ENCODE measurements at regions not wholly inside any gene's neighbourhood (a gene's known extent, or its start where the extent isn't known, plus 50 kb on each side); places are given as distances from the start of the nearest gene placed in this dataset.
"Not testable (repeated sequence)": the region's sequence is repeated elsewhere in the genome, so short reads cannot be mapped to it uniquely, and the experiment has no call there.

DNA sequence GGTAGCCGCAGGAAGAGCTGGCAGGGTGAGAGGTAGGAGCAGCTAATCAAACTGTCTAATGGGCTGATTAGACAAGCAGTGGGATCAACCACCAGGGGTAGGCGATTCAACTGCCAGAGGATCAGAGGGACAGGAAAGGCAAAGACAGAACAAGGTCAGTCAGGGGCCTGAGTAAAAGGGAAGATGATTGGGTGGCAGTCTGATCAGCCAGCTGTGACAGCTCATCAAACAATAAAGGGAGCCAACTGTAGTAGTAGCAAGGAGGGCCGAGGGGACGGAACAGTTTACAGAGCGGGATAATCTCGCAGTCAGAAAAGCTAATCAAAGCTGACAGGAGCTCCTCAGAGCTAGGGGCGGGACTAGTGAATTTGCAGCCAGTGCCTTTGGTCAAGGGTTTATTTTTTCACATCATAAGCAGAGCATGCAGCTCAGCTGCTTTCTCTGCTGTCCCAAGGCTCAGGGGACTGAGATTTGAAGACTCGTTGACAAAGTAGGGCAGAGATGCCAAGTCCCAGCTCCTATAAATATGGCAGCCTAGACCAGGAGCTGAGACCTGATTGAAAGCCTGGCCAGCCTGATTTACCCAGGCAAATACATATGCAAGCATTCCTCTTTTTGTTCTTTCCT, 418.2 kb downstream of the GABRG2 start:
- no peak for DNase-seq (ENCODE audit: low spot score)

DNA sequence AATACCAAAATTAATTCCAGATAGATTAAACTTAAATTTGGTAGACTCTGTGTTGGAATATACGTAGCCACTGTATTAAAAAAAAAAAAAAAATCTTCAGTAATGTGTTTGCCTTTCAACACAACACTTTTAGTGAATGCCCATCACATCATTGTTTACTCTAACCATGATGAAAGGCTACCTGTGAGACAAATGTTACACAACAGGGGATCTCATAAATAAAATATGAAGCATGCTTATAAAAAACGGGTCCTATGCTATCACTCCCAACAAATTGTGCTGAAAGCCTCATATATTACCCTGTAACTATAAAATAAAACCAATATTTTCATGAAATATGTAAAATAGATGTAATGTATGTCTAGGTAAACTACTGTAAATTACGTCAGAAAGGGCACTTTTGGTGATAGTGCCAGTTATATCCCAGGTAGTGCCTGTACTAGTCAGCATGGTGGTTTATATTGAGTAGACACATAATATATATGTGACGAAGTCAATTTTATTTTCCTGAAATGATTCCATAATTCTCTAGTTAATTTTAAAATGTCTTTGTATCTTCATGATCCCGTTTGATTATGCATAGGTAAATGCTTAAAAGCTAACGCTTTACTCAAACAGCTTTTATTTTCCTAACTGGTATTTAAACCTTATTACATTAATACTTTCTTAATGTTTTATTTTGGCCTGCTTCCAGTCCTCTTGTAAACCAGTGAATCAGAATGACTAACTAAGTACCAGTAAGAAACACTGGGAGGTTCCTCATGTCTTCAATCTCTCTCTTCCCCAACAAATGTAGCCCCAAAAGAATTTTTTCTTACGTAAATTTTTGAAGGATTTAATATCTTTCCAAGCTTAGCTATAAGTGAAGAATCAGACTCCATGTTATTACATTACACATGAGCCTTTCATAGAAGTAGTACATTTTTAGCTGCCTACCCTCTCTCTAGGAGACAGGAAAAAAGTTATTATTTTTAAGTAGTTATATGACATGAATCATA, 420.3 kb downstream of the GABRG2 start:
- no peak for DNase-seq (ENCODE audit: low spot score)

DNA sequence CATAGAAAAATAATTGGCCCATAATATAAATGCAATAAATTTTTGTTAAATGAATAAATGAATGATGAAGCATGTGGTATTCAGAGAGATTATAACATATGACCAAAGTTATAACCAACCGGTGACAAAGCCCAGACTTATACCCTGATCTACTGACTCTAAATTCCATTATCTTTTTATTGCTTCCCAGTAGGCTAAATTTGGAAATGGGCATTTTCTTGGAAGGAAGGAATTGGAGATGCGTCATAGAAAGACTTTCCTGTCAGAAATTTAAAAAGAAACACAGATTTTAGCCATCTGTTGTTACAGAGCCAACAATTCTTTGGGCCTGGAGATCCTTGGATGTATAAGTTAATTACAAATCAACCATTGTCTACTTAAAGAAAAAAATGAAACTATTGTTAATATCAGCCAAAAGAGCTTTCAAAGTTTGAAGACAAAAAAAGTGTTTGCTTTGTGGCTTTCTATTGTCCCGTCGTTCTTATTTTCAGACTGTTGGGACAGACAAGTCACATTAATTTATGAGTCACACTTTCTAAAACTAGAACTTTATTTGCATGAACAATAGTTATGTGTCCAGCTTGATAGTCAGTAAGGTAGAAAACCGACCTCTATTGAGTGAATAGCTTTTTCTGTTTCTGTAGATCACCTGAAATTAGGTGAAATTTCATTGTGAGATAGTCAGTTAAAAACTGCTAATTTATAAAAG, 428.7 kb downstream of the GABRG2 start:
- DNase-seq (ENCODE audit: low spot score) = no peak

DNA sequence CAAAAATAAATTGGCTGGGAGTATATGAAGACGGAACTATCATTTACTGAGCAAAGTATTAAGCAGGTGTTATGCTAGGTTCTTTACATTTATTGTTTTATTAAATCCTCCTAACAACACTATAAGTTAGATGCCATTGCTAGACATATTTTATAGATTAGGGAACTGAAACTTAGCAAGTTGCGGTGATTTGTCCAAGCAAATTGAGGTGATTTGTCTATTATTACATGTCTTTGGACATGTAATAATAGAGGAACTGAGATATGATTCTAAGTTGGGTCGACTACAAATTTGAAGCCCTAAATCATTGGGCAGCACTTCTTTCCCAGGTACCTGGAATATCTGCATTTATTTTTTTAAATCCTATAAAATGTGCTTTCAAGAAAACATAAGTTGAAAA, 429.9 kb downstream of the GABRG2 start:
- DNase-seq (ENCODE audit: low spot score) = no peak

DNA sequence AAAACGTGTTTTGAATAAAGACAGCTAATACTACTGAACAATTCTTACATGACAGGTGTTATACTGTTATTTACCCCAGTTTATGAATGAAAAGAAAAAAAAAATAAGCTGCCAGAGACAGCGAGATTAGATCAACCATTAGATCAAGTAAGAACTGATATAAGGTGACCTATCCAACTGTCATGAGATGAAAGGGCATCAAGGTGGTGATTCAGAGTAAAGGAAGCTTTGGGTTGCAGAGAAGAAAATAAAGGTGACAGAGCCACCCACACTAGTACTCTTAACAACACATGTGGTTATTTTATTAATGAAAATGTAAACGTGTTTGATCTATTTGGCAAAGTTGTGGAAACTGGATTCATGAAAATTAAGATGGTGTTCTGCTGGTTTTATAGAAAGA, 435.2 kb downstream of the GABRG2 start:
- DNase-seq (ENCODE audit: low spot score) = no peak

DNA sequence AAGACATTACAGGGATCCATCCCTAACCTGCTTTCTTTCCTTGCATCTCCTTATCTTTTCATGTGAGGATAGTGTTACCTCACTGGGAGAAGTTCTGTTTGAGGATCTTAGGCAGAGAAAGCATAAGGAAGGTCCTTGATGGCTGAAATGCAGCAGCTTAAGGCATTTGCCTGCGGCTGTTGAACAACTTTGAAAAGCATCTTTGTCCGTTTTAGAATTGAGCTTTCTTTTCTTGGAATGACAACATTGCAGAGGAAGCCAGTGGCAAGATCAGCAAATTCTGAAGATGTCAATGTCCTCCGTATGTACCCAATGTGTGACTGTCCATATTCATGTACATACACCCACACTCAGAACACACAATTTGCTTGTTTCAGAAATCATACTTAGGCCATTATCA, 436.2 kb downstream of the GABRG2 start:
- no peak for DNase-seq (ENCODE audit: low spot score)

DNA sequence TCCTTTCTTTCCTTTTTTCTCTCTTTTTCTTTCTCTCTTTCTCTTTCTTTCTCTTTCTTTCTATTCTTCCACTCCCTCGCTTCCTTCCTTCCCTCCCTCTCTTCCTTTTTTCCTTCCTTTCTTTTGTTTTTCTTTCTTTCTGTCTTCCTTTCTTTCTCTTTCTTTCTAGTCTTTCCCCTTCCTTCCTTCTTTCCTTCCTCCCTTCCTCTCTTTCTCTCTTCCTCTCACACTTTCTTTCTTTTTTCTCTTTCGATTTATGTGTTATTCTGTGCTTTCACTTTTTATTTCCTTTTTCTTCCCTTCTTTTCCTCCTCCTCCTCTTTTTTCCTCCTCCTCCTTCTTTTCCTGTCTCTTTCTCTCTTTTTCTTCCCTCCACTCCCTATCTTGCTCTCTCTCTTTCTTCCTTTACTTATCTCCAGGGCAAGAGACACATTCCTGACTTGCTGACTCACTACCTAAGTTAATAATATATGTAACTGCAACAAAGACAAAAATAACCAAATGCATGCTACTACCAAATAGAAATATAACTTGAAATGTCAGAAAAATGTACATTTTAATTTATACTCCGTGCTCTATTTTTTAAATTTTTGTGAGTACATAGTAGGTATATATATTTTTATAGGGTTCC, 445.5 kb downstream of the GABRG2 start:
- DNase-seq (ENCODE audit: low spot score) = no peak

DNA sequence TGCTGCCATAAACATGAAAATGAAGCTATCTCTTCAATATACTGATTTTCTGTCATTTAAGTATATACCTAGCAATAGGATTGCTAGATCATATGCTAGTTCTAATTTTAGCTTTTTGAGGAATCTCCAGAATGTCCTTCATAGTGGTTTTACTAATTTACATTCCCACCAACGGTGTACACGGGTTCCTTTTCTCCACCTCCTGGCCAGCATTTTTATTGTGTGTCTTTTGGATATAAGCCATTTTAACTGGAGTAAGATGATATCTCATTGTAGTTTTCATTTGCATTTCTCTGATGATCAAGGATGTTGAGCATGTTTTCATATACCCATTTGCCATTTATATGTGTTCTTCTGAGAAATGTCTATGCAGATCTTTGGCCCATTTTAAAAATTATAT, 446.5 kb downstream of the GABRG2 start:
- DNase-seq (ENCODE audit: low spot score) = no peak

DNA sequence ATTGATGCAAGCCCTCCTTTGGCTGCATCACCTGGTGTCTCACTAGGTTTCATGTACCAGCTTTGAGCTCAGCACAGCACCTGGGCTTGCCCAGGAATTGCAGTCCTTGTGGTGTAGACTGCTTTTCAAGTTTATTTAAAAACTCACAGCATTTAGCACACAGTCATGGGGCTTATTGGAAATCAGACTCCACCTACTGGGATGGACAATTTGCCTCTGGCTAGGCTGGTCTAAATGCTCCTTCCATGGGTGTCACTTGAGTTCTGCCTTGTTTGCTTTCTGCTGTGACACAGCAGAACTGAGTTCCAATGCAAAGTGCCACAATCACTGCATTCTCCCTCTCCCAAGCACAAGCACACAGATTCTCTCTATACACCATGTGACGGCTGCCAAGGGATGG, 453.3 kb downstream of the GABRG2 start:
- no peak for DNase-seq (ENCODE audit: low spot score)

DNA sequence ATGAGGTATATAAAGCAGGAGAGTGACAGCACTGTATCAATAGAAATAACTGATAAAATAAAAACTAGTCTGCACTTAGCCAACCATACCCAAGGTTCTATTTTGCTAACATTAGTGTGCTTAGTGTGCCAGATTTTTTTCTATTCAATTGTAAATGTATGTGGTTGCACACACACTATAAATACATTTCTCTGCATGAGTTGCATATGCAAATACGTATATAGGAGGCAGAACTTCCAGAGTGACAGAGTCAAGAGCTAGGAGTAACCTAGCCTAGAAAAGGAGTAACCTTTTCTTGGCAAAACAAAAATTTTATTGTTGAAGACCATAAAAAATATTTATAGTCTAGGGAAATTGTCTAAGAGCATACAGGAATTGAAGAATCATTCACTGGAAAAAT, 461.6 kb downstream of the GABRG2 start:
- no peak for DNase-seq (ENCODE audit: low spot score)

DNA sequence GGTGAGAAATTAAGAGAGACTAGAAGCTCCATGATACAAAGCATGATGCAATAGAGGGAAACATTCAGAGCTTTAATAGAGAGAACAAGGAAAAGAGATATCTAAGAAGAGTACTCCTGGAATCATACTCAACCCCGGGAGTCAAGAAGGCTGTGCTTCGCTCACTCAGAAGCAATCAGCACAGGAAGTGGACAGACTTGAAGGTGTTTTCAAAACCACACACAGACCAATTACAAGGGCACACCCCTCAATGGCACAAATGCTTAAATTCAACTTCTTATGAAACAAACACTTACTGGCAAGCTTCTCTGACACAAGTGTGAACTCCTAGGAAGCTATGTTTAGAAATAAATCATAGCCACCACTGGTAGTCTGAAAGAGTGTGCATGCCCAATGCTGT, 462.3 kb downstream of the GABRG2 start:
- DNase-seq (ENCODE audit: low spot score) = no peak

DNA sequence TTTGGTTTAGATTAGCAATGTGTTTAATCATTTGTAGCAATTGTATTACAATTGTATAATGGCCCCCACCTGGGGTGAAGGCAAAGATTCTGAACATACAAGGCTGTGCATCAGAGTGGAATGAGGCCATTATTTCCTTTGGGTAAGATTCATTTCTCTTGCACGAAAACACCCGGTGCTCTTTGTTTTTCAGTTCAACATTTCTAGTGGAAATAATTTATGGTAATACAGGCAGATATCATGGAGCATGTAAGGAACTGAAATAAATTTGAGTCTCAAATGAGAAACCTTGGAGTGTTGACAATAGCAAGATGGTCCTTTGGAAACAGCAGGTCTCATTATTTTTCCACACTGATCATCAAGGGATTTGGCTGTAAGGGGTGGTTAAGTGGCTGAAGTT, 475.9 kb downstream of the GABRG2 start:
- no peak for DNase-seq (ENCODE audit: low spot score)

DNA sequence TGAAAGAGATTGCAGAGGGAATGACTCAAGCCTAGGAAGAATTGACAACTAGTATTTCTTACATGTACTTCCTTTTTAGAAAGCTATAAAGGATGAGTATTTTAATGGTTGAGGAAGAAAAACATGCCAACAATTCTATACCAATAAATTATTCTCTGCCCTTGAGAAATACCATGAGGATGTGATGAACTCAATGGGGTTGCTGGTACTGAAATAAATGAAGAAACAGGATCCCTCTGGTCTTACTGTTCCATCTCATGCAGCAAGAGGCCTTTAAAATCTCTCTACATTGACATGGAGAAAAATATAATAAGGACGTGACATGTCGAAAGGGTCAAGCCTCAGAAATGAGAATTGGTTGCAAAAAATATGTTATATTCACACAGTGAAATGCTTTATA, 477.3 kb downstream of the GABRG2 start:
- DNase-seq (ENCODE audit: low spot score) = no peak

DNA sequence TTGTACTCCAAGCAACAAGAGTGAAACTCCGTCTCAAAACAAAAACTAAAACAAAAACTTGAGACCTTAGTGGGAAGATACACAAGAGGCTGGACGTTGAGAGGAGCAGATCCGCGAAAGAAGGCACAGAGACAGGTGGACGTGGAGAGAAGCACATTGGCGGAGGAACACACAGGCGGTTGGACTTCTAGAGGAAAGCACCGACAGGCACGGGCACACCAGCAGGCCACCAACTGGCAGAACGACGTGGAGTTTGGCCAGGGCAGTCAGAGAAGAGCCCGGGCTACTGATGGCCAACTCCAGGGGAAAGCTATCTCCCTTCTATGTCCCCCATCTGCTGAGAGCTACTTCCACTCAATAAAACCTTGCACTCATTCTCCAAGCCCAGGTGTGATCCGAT, 482.7 kb downstream of the GABRG2 start:
- no peak for DNase-seq (ENCODE audit: low spot score)

DNA sequence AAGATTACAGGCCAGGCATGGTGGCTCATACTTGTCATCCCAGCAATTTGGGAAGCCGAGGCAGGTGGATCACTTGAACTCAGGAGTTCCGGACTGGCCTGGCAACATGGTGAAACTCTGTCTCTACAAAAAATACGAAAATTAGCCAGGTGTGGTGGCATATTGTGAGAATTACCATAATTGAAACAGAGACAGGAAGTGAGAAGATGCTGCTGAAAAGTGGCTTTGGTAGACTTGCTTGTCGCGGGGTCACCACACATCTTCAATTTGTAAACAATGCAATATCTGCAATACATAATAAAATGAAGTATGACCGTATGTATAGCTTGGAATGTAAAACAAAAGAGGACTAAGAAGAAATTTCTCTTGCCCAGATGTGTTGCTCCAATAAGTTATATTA, 490.5 kb downstream of the GABRG2 start:
- no peak for DNase-seq (ENCODE audit: low spot score)

DNA sequence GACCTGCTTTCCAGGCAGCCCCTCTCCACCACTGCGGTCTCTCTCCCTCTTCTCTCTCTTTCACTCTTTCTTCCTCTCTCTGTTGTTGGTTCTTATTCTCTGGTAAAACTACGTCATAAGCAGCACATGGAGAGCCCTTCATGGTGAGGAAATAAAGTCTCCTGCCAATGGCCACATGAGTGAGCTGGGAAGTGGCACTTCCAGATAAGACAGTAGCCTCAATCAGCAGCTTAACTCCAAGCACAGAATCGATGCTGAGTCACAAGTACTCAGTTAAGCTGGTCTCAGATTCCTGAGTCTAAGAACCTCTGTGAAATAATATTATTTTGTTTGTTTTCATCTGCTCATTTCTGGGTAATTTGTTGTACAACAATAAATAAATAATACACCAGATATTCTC, 500.1 kb downstream of the GABRG2 start:
- no peak for DNase-seq (ENCODE audit: low spot score)

DNA sequence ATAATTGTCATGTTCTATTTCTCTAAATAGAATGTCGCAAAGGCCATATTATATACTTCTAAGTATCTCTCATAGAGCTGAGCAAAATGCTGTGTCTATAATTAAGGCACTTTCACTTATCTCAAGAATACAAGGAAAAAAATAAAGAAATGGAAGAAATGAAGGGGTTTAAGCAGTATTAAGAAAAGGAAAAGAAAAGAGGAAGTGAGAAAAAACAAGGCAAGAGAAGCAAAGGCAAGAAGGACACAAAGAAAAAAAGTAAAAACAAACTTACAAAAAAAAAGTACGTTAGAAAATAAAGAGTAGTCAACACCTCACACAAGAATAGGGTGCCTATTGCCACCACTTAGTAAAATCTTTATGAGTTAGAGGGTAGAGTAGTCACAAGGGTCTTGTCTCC, 506.2 kb downstream of the GABRG2 start:
- DNase-seq (ENCODE audit: low spot score) = no peak

DNA sequence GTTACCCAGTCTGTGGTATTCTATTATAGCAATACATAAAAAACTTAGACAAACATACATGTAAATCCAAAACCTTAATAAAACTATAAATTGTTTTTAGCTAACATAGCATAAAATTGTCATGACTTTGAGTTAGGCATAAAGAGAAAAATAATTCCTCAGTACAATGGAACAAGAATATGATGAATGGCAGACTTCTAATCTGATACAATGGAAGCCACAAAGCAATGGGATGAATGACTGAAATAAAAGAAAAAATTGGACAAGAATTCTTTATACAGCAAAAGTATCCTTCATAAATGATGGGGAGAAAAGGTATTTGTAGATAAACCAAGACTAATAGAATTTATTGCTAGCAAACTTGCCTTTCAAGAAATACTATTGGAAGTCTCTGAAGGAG, 524.2 kb downstream of the GABRG2 start:
- DNase-seq (ENCODE audit: low spot score) = no peak

DNA sequence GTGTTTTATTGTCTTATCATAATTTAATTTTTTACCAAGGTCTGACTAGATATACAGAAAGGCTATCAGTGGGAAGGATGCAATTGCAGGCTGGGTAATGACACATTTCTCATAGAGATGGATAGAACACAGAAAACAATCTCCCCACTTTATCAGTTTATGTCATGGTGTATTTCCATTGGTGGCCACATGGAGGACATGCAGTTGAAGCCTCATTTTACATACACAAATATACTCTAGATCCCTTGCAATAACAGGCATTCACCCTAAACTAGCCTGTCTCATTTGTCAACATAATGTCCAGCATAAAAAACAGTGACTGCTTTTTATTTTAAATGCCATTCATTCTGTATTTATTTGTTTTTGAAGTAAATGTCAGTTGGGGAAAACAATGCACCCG, 526.3 kb downstream of the GABRG2 start:
- DNase-seq (ENCODE audit: low spot score) = no peak

DNA sequence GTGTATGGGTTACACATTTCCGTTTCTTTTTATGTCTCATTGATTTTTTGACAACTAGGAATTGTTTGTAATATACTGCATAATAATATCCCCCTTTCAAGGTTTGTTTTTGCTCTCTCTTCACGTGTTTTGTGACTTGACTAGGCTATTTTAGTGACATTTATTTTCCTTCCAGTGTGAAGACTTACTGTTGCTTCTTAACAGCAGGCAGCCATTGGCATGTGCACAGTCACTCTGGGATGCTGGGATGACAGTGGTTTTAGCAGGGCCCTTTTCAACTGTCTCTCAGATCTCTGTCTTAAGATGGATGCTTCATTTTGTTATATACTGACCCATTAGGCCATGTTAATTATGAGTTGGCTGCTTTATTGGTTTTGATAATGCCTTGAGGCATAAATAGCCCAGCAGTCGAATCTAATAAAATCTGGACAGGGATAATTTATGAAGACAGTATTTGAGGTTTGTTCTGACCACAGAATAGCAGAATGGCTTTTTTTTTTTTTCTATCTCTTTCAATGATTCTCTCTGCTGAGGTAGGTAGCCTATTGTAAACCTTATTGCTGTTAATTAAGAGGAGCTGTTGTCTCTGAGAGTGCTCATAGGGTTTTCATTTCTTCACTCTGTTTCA, 536.0 kb downstream of the GABRG2 start:
- no peak for DNase-seq (ENCODE audit: low spot score)

DNA sequence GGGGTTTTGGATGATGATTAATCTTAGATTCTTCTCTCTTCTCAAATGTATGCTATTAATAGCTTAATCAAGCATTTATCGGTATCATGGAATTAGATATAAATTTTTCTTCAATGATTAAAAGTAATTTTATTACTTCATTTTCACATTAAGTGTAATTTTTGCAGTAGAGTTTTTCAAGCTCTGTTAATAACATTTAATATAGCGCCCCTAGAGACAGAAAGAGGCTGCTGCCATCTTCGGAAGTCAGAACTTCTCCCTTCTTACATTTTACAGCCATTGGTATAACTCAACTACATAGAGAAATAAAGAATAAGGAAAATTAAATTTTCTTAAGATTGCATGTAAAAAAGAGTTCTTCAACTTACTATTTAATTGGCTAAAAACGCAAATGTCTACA, 540.3 kb downstream of the GABRG2 start:
- DNase-seq (ENCODE audit: low spot score) = no peak

DNA sequence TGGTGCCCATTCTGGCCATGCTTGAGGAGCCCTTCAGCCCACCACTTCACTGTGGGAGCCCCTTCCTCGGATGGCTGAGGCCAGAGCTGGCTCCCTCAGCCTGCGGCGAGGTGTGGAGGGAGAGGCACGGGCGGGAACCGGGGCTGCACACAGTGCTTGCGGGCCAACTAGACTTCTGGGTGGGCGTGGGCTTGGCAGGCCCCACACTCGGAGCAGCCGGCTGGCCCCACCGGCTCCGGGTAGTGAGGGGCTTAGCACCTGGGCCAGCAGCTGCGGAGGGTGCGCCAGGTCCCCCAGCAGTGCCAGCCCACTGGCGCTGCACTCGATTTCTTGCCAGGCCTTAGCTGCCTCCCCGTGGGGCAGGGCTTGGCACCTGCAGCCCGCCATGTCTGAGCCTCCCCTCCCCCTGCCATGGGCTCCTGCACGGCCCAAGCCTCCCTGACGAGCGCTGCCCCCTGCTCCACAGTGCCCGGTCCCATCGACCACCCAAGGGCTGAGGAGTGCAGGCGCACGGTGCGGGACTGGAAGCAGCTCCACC, 554.2 kb downstream of the GABRG2 start:
- not testable (repeated sequence) for DNase-seq (ENCODE audit: low spot score)
